OCI-LY1 (cell line): ENCODE measurements at regions not wholly inside any gene's neighbourhood (a gene's known extent, or its start where the extent isn't known, plus 50 kb on each side); places are given as distances from the start of the nearest gene placed in this dataset.

Experiments
- CTCF ChIP-seq: fragments of 200-600 bp; sonication (generic), shearing (Covaris generic); IDR thresholded peaks from 2 replicates; pipeline ENCODE4 v1.5.1; 2017; ENCODE audit warnings: mild to moderate bottlenecking, antibody characterized with exemption, low read length, moderate library complexity, mixed read lengths
- EZH2 ChIP-seq: fragments of 200-600 bp; sonication (generic), shearing (Covaris generic); IDR thresholded peaks from 2 replicates; pipeline ENCODE4 v1.8.0; 2017; ENCODE audit warnings: borderline replicate concordance, mixed run types, mild to moderate bottlenecking, antibody characterized with exemption, low read length, moderate library complexity, mixed read lengths

- TF ChIP-seq EZH2 (no peak), CTCF (no peak)
Measured at GRCh38 chr1:229037806-229038405, 233.0 kb upstream of the RAB4A start.
